Type B pancreatic cell (in vitro differentiated cells): ENCODE measurements at regions not wholly inside any gene's neighbourhood (a gene's known extent, or its start where the extent isn't known, plus 50 kb on each side); places are given as distances from the start of the nearest gene placed in this dataset.
"Not testable (repeated sequence)": the region's sequence is repeated elsewhere in the genome, so short reads cannot be mapped to it uniquely, and the experiment has no call there.

Source experiments
- DNase-seq: peaks from one replicate; pipeline ENCODE4 v3.0.0; 2021; ENCODE audit warnings: mixed read lengths; ENCODE audit not compliant: unreplicated experiment; ENCODE audit errors: extremely low spot score
- H3K27ac Mint-ChIP-seq: 2 replicates; pipeline ENCODE4 v1.8.0; 2021; ENCODE audit warnings: mild to moderate bottlenecking, mixed read lengths
- H3K27me3 Mint-ChIP-seq: 2 replicates; pipeline ENCODE4 v1.8.0; 2021; ENCODE audit warnings: mixed read lengths
- H3K36me3 Mint-ChIP-seq: 2 replicates; pipeline ENCODE4 v1.8.0; 2021; ENCODE audit warnings: mixed read lengths
- H3K4me1 Mint-ChIP-seq: one replicate; pipeline ENCODE4 v1.8.0; 2021; ENCODE audit warnings: mixed read lengths; ENCODE audit not compliant: unreplicated experiment
- H3K4me3 Mint-ChIP-seq: 2 replicates; pipeline ENCODE4 v1.8.0; 2021; ENCODE audit warnings: mild to moderate bottlenecking, mixed read lengths
- H3K9me3 Mint-ChIP-seq: 2 replicates; pipeline ENCODE4 v1.8.0; 2021; ENCODE audit warnings: mixed read lengths
- TF ChIP-seq, protein P1 (sequence below): fragments of 200-600 bp; sonication (generic); conservative IDR thresholded peaks from 2 replicates; pipeline ENCODE4 v1.5.0; 2021; ENCODE audit warnings: antibody characterized with exemption, mild to moderate bottlenecking

DNA sequence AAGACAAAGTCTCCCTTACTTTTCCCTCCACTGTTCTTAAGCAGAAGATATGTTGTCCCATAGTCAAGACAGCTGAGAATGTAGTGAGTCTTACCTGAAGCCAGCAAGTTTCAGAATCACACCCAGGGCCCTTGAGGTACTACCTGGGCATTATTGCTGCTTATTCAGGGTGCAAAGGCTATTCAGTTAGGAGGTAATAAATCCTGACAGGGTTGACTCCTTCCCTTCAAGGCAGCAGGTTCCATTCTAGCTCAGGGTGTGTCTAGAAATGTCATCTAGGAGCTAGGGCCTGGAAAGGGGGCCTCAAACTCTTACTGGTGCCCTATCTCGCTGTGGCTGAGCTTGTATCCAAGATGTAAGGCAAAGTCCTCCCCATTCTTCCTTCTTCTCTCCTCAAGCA is 259.0 kb downstream of the FAT4 start:
- no peaks in the 10 kb centered on the region for H3K27me3 Mint-ChIP-seq
- no peak for DNase-seq
- H3K4me3 Mint-ChIP-seq, result no peak overlapping the region

DNA sequence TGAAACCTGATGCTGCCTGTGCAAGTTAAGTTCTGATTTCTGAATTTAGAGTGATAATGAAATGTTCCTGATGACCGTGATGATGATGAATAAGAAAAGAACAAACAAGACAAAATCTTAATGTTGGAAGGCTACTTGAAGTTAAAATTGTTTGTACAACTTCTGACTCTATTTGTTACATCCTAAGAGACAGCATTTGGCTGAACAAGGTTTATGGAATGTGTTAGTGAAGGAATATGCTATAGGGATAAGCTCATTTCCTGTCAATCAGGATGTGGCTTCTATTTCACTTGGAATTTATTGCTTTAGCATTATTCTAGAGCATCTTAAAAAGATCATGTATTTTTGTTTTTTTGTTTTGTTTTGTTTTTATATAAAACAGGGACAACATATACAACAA is 267.5 kb downstream of the FAT4 start:
- Mint-ChIP-seq H3K9me3 (no peaks in the 10 kb centered on the region), H3K27me3 (no peaks in the 10 kb centered on the region), H3K36me3 (no peaks in the 10 kb centered on the region), H3K4me3 (no peak overlapping the region), H3K4me1 (peaks cover 7% of the 10 kb centered on the region), H3K27ac (no peak overlapping the region)
- TF ChIP-seq, protein P1, sequence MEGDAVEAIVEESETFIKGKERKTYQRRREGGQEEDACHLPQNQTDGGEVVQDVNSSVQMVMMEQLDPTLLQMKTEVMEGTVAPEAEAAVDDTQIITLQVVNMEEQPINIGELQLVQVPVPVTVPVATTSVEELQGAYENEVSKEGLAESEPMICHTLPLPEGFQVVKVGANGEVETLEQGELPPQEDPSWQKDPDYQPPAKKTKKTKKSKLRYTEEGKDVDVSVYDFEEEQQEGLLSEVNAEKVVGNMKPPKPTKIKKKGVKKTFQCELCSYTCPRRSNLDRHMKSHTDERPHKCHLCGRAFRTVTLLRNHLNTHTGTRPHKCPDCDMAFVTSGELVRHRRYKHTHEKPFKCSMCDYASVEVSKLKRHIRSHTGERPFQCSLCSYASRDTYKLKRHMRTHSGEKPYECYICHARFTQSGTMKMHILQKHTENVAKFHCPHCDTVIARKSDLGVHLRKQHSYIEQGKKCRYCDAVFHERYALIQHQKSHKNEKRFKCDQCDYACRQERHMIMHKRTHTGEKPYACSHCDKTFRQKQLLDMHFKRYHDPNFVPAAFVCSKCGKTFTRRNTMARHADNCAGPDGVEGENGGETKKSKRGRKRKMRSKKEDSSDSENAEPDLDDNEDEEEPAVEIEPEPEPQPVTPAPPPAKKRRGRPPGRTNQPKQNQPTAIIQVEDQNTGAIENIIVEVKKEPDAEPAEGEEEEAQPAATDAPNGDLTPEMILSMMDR, result no peak
- DNase-seq, result no peak

More for the DNA sequence above, 259.0 kb downstream of the FAT4 start:
- Mint-ChIP-seq H3K9me3 (no peaks in the 10 kb centered on the region), H3K4me1 (no peaks in the 10 kb centered on the region), H3K27ac (no peak overlapping the region), H3K36me3 (no peaks in the 10 kb centered on the region)
- TF ChIP-seq, protein P1, result no peak

DNA sequence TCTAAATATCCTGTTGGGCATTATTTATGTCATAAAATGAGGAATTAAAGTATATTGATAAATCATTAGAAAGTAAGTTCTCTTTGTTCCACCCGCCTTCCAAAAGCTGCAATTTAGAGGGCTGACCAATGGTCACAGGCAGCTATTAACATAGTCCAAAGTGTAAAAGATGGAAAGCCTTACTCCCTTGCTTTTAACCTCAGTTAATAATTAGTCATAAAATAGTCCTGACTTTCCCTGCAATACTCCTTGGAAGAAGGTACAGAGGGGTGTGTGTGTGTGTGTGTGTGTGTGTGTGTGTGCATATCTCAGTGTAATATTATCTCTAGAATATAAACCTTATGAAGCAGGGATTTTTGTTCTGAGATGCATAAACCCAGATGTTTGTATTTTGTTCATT is 275.4 kb downstream of the FAT4 start:
- H3K9me3 Mint-ChIP-seq, result no peaks in the 10 kb centered on the region
- TF ChIP-seq, protein P1, result no peak
- no peak overlapping the region for H3K4me3 Mint-ChIP-seq
- H3K27ac Mint-ChIP-seq, result no peak overlapping the region
- DNase-seq, result no peak
- H3K27me3 Mint-ChIP-seq, result no peaks in the 10 kb centered on the region
- H3K4me1 Mint-ChIP-seq, result peaks cover 7% of the 10 kb centered on the region
- H3K36me3 Mint-ChIP-seq, result no peaks in the 10 kb centered on the region

DNA sequence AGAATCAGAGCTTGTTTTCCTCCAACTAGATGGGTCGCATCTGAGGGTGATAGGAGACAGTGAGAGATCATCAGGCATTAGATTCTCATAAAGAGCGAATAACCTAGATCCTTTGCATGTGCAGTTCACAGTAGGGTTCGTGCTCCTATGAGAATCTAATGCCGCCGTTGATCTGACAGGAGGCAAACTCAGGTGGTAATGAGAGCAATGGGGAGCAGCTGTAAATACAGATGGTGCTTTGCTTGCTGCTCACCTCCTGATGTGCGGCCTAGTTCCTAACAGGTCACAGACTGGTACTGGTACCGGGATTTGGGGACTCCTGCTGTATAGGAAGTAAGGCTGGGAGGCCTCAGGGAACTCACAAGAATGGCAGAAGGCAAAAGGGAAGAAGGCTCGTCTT is 276.5 kb downstream of the FAT4 start:
- DNase-seq, result no peak
- Mint-ChIP-seq H3K9me3 (no peaks in the 10 kb centered on the region), H3K27ac (no peak overlapping the region), H3K27me3 (no peaks in the 10 kb centered on the region), H3K4me1 (peaks cover 5% of the 10 kb centered on the region), H3K36me3 (no peaks in the 10 kb centered on the region), H3K4me3 (no peak overlapping the region)
- TF ChIP-seq, protein P1, result no peak

DNA sequence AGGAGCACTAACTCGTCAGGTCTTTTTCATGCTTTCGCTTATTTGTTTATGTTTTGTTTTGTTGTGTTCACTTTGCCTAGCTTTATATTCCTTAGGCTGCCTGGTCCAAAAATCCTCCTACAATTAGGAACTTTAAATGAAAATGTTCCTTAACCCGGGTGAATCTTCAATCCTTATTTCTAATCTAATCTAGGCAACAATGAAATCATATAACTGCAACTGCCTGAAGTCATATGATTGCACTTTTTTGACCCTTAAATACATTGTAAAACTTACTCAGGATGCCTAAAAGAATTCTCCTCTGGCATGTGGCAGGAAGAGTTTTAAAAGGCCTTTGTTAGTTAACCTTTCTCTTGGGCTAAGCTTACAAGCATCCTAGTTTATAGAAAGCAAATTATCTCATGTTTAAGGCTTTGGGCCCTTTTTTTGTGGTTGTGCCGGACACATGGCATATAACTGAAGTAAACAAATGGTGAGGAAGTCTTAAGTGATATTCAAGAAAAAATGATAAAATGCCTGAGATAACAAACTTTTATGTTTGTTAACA is 279.4 kb downstream of the FAT4 start:
- TF ChIP-seq, protein P1, result no peak
- no peaks in the 10 kb centered on the region for H3K36me3 Mint-ChIP-seq
- no peak for DNase-seq
- H3K4me1 Mint-ChIP-seq, result no peaks in the 10 kb centered on the region
- no peak overlapping the region for H3K4me3 Mint-ChIP-seq
- H3K27me3 Mint-ChIP-seq, result no peaks in the 10 kb centered on the region
- no peaks in the 10 kb centered on the region for H3K9me3 Mint-ChIP-seq
- no peak overlapping the region for H3K27ac Mint-ChIP-seq

DNA sequence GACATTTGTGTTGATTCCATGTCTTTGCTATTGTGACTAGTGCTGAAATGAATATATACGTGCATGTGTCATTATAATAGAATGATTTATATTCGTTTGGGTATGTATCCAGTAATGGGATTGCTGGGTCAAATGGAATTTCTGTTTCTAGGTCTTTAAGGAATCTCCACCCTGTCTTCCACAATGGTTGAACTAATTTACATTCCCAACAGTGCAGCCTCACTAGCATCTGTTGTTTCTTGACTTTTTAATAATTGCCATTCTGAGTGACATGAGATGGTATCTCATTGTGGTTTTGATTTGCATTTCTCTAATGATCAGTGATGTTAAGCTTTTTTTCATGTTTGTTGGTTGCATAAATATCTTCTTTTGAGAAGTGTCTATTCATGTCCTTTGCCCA is 291.2 kb downstream of the FAT4 start:
- H3K36me3 Mint-ChIP-seq, H3K27me3 Mint-ChIP-seq, H3K4me3 Mint-ChIP-seq, H3K4me1 Mint-ChIP-seq, H3K27ac Mint-ChIP-seq, H3K9me3 Mint-ChIP-seq, DNase-seq: not testable (repeated sequence)
